ENCODE measurements at regions not wholly inside any gene's neighbourhood (a gene's known extent, or its start where the extent isn't known, plus 50 kb on each side); places are given as distances from the start of the nearest gene placed in this dataset.

DNA sequence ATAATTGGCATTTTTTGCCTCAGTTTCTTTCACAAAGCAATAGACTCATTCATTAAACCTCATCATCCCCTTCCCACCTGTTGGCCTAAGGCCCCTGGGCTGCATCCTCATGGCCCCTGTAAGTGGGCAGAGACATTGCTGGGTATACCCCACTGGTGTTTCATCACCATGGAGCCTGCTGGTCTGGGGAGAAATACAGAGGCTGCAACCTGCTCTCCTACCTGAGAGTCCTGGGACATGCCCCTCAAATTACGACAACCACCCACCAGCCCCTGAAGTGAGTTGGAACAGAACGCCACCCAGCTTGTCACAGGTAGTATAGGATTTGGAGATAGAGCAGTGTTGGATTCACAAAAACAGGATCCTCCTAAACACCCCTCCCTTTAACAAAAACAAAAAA lies 190.8 kb downstream of the ANKRD60 start:
- 0% methylated on average over 2 of the region's 2 CpGs for WGBS (ENCODE audit: insufficient coverage, insufficient replicate concordance, low lambda C conversion rate, missing lambda C conversion rate)
- Histone ChIP-seq H3K9ac (ENCODE audit: control insufficient read depth, insufficient read depth, low read length) (no peak overlapping the region), H3K36me3 (ENCODE audit: control insufficient read depth in 2 of 2, insufficient read depth in 2 of 2, low read length in 1 of 2) (no peaks in the 10 kb centered on the region), H3K9me3 (replicated peaks; ENCODE audit: control insufficient read depth, insufficient read depth, low read length) (no peaks in the 10 kb centered on the region), H3K79me2 (ENCODE audit: control insufficient read depth, insufficient read depth, low read length) (no peaks in the 10 kb centered on the region), H3K4me3 (no peak overlapping the region), H3K27ac (ENCODE audit: control insufficient read depth, insufficient read depth) (no peak overlapping the region), H2AFZ (ENCODE audit: control insufficient read depth, low read depth, low read length) (no peak overlapping the region), H3K4me1 (ENCODE audit: control insufficient read depth, insufficient read depth, low read length) (no peaks in the 10 kb centered on the region), H3K27me3 (replicated peaks in 1 of 2; ENCODE audit: control insufficient read depth in 2 of 2, insufficient read depth in 2 of 2, low read length in 1 of 2) (peaks cover 0 to 5% of the 10 kb centered on the region in 2 experiments; a peak in 2 of 4 replicates), H4K20me1 (ENCODE audit: control insufficient read depth, insufficient read depth) (no peaks in the 10 kb centered on the region), H3K4me2 (ENCODE audit: control insufficient read depth, insufficient read depth) (no peak overlapping the region)
- ChIA-PET RAD21 (ENCODE audit: unreplicated experiment) (no interaction called here), POLR2A (no interaction called here), CTCF (no interaction called here), SMC1A (ENCODE audit: uncharacterized antibody, unreplicated experiment) (interaction anchor here (0.6 to 0.8 kb wide), 2 partner anchors 31 to 384 kb away, joined by 3 read pairs; no protein-coding TSS in a partner anchor)
- DNase-seq (ENCODE audit: low read depth, low spot score) (no peak), FAIRE-seq (no peak), ATAC-seq (no peak)
- intact Hi-C loops (cut with micrococcal nuclease; ENCODE audit: unreplicated experiment) (no loop called here), in situ Hi-C loops (cut with MboI) (no loop called here)
- BruUV-seq (replicated peaks), result no TSS peak
- TF ChIP-seq IKZF1 (conservative IDR thresholded peaks at IDR 0.05) (no peak), ATF7 (IDR thresholded peaks at IDR 0.05; ENCODE audit: low read depth) (no peak), BHLHE40 (IDR thresholded peaks at IDR 0.05; ENCODE audit: borderline replicate concordance in 1 of 2, low read depth in 2 of 2, low read length in 1 of 2) (no peak)

DNA sequence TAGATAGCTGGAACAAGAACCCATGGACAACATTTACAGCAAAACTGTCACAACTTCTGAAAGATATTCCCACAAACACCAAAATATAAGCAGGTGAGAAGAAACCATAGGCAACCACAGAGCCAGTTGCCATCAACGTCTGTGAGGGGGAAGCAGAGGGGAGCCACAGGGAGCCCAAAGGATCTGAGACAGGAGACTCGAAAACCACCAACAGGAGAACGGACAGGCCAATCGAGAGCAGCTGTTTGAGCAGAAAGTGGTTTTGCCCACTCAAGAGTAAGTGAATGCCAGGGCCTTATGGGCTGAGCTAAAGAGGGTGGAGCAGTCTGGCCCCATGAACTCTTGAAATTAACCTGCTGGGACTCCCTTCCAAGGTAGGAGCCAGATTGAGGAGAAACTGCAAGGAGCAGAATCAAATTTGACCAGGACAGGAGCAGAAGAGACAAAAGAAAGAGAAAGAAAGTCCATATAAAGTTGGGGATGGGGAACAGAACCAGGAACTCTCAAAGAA lies 195.4 kb downstream of the ANKRD60 start:
- Histone ChIP-seq H3K9me3 (replicated peaks; ENCODE audit: control insufficient read depth, insufficient read depth, low read length) (no peaks in the 10 kb centered on the region), H2AFZ (ENCODE audit: control insufficient read depth, low read depth, low read length) (no peak overlapping the region), H3K36me3 (ENCODE audit: control insufficient read depth in 2 of 2, insufficient read depth in 2 of 2, low read length in 1 of 2) (no peaks in the 10 kb centered on the region), H3K27me3 (replicated peaks in 1 of 2; ENCODE audit: control insufficient read depth in 2 of 2, insufficient read depth in 2 of 2, low read length in 1 of 2) (no peaks in the 10 kb centered on the region), H3K4me2 (ENCODE audit: control insufficient read depth, insufficient read depth) (no peak overlapping the region), H3K9ac (ENCODE audit: control insufficient read depth, insufficient read depth, low read length) (no peak overlapping the region), H3K27ac (ENCODE audit: control insufficient read depth, insufficient read depth) (no peak overlapping the region), H3K79me2 (ENCODE audit: control insufficient read depth, insufficient read depth, low read length) (no peaks in the 10 kb centered on the region), H4K20me1 (ENCODE audit: control insufficient read depth, insufficient read depth) (no peaks in the 10 kb centered on the region), H3K4me1 (ENCODE audit: control insufficient read depth, insufficient read depth, low read length) (no peaks in the 10 kb centered on the region), H3K4me3 (no peak overlapping the region)
- FAIRE-seq (no peak), ATAC-seq (no peak), DNase-seq (ENCODE audit: low read depth, low spot score) (no peak)
- POLR2A ChIA-PET, result no interaction called here
- in situ Hi-C loops (cut with MboI), result no loop called here
- BruUV-seq (replicated peaks), result no TSS peak
- CTCF ChIA-PET, result no interaction called here
- SMC1A ChIA-PET (ENCODE audit: uncharacterized antibody, unreplicated experiment), result no interaction called here
- RAD21 ChIA-PET (ENCODE audit: unreplicated experiment), result no interaction called here
- WGBS (ENCODE audit: insufficient coverage, insufficient replicate concordance, low lambda C conversion rate, missing lambda C conversion rate), result 24% methylated on average over 4 of the region's 4 CpGs
- intact Hi-C loops (cut with micrococcal nuclease; ENCODE audit: unreplicated experiment), result no loop called here
- TF ChIP-seq HDAC6 (IDR thresholded peaks at IDR 0.05; ENCODE audit: unreplicated experiment), result no peak
- TF ChIP-seq GABPA (IDR thresholded peaks at IDR 0.05; ENCODE audit: low read depth), result no peak
- TF ChIP-seq, protein P1, sequence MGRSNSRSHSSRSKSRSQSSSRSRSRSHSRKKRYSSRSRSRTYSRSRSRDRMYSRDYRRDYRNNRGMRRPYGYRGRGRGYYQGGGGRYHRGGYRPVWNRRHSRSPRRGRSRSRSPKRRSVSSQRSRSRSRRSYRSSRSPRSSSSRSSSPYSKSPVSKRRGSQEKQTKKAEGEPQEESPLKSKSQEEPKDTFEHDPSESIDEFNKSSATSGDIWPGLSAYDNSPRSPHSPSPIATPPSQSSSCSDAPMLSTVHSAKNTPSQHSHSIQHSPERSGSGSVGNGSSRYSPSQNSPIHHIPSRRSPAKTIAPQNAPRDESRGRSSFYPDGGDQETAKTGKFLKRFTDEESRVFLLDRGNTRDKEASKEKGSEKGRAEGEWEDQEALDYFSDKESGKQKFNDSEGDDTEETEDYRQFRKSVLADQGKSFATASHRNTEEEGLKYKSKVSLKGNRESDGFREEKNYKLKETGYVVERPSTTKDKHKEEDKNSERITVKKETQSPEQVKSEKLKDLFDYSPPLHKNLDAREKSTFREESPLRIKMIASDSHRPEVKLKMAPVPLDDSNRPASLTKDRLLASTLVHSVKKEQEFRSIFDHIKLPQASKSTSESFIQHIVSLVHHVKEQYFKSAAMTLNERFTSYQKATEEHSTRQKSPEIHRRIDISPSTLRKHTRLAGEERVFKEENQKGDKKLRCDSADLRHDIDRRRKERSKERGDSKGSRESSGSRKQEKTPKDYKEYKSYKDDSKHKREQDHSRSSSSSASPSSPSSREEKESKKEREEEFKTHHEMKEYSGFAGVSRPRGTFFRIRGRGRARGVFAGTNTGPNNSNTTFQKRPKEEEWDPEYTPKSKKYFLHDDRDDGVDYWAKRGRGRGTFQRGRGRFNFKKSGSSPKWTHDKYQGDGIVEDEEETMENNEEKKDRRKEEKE (IDR thresholded peaks at IDR 0.05), result no peak
- TF ChIP-seq BHLHE40 (IDR thresholded peaks at IDR 0.05; ENCODE audit: borderline replicate concordance in 1 of 2, low read depth in 2 of 2, low read length in 1 of 2), result no peak
- TF ChIP-seq BMI1 (IDR thresholded peaks at IDR 0.05; ENCODE audit: borderline replicate concordance), result no peak
- TF ChIP-seq GATAD2B (conservative IDR thresholded peaks at IDR 0.05; ENCODE audit: low read depth), result no peak
- TF ChIP-seq, protein P2, sequence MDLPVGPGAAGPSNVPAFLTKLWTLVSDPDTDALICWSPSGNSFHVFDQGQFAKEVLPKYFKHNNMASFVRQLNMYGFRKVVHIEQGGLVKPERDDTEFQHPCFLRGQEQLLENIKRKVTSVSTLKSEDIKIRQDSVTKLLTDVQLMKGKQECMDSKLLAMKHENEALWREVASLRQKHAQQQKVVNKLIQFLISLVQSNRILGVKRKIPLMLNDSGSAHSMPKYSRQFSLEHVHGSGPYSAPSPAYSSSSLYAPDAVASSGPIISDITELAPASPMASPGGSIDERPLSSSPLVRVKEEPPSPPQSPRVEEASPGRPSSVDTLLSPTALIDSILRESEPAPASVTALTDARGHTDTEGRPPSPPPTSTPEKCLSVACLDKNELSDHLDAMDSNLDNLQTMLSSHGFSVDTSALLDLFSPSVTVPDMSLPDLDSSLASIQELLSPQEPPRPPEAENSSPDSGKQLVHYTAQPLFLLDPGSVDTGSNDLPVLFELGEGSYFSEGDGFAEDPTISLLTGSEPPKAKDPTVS (IDR thresholded peaks at IDR 0.05; ENCODE audit: low read depth, low read length), result no peak
- no peak for TF ChIP-seq MTA3 (IDR thresholded peaks at IDR 0.05; ENCODE audit: borderline replicate concordance, low read length)
- no peak for TF ChIP-seq BRCA1 (IDR thresholded peaks at IDR 0.05; ENCODE audit: low read depth, low read length)
- TF ChIP-seq NFYA (IDR thresholded peaks at IDR 0.05; ENCODE audit: borderline replicate concordance, low read depth, low read length), result no peak

All from GM12878 (cell line).